GM19468 (cell line): ENCODE measurements at regions not wholly inside any gene's neighbourhood (a gene's known extent, or its start where the extent isn't known, plus 50 kb on each side); places are given as distances from the start of the nearest gene placed in this dataset.

ENCODE experiments used
- ATAC-seq: cut with Tn5 transposase; IDR thresholded peaks from one replicate; pipeline ENCODE4 v1.9.1; 2021; ENCODE audit warnings: mild to moderate bottlenecking, moderate library complexity, moderate number of reproducible peaks; ENCODE audit not compliant: unreplicated experiment; ENCODE audit errors: extremely low read depth

GRCh38 chr9:117490199-117490598, 75.3 kb upstream of the ASTN2 start:
- ATAC-seq, result no peak

- ATAC-seq, result no peak
These were observed 73.8 kb upstream of the ASTN2 start for GRCh38 chr9:117488659-117489058.

GRCh38 chr9:117487555-117488175, 72.8 kb upstream of the ASTN2 start:
- peak; percentile 87 for ATAC-seq

GRCh38 chr9:117486426-117486825, 71.6 kb upstream of the ASTN2 start:
- ATAC-seq, result no peak

- ATAC-seq, result no peak
These were observed 70.3 kb upstream of the ASTN2 start for GRCh38 chr9:117485176-117485575.

GRCh38 chr9:117480729-117481128, 65.9 kb upstream of the ASTN2 start:
- no peak for ATAC-seq

GRCh38 chr9:117480253-117480652, 65.4 kb upstream of the ASTN2 start:
- no peak for ATAC-seq

GRCh38 chr9:117473293-117473692, 58.4 kb upstream of the ASTN2 start:
- no peak for ATAC-seq

- ATAC-seq, result no peak
These were observed 56.0 kb upstream of the ASTN2 start for GRCh38 chr9:117470902-117471301.

- no peak for ATAC-seq
These were observed 55.6 kb upstream of the ASTN2 start for GRCh38 chr9:117470455-117470854.

GRCh38 chr9:117466111-117466510, 51.3 kb upstream of the ASTN2 start:
- no peak for ATAC-seq

GRCh38 chr9:117465706-117466105, 50.8 kb upstream of the ASTN2 start:
- no peak for ATAC-seq

GRCh38 chr9:117464941-117465616, 50.2 kb upstream of the ASTN2 start:
- ATAC-seq, result no peak
